Neural cell (in vitro differentiated cells): ENCODE measurements at regions not wholly inside any gene's neighbourhood (a gene's known extent, or its start where the extent isn't known, plus 50 kb on each side); places are given as distances from the start of the nearest gene placed in this dataset.

Source experiments
- H2AFZ ChIP-seq: fragments of 200-600, 300-800 bp; sonication (generic), shearing (Covaris generic); 2 replicates; pipeline ENCODE4 v1.6.0; 2014; ENCODE audit warnings: low read depth, mild to moderate bottlenecking, antibody characterized with exemption, low read length, moderate library complexity
- H3F3A ChIP-seq: fragments of 200-600 bp; shearing (Covaris generic); 2 replicates; pipeline ENCODE4 v1.6.1; 2016; ENCODE audit warnings: mild to moderate bottlenecking, moderate library complexity, mixed read lengths, antibody characterized with exemption, low read length; ENCODE audit not compliant: insufficient read depth, poor library complexity, severe bottlenecking
- H3K27ac ChIP-seq: fragments of 200-600, 300-800 bp; sonication (generic), shearing (Covaris generic); 2 replicates; pipeline ENCODE4 v1.5.1; 2014; ENCODE audit warnings: mild to moderate bottlenecking, low read length, moderate library complexity
- H3K27me3 ChIP-seq: fragments of 300-800, 200-600 bp; sonication (generic), shearing (Covaris generic); 2 replicates; pipeline ENCODE4 v1.6.0; 2014; ENCODE audit warnings: mild to moderate bottlenecking, low read depth, low read length, moderate library complexity; ENCODE audit not compliant: insufficient read depth
- H3K36me3 ChIP-seq: fragments of 300-800, 200-600 bp; sonication (generic), shearing (Covaris generic); 2 replicates; pipeline ENCODE4 v1.5.1; 2014; ENCODE audit warnings: mild to moderate bottlenecking, antibody characterized with exemption, low read length, moderate library complexity; ENCODE audit not compliant: insufficient read depth
- H3K4me2 ChIP-seq: fragments of 300-800, 200-600 bp; sonication (generic), shearing (Covaris generic); 2 replicates; pipeline ENCODE4 v1.6.0; 2014; ENCODE audit warnings: mild to moderate bottlenecking, low read length
- H3K4me3 ChIP-seq: fragments of 300-800, 200-600 bp; sonication (generic), shearing (Covaris generic); 2 replicates; pipeline ENCODE4 v1.5.1; 2014; ENCODE audit warnings: mild to moderate bottlenecking, low read length, moderate library complexity
- H3K79me2 ChIP-seq: fragments of 200-600 bp; shearing (Covaris generic); replicated peaks from 2 replicates; pipeline ENCODE4 v1.6.0; 2014; ENCODE audit warnings: mild to moderate bottlenecking, low read length, moderate library complexity; ENCODE audit not compliant: insufficient read depth
- H3K9ac ChIP-seq: fragments of 300-800, 200-600 bp; sonication (generic), shearing (Covaris generic); 2 replicates; pipeline ENCODE4 v1.6.1; 2016; ENCODE audit warnings: mild to moderate bottlenecking, low read length, mixed read lengths
- H3K9me2 ChIP-seq: fragments of 200-600 bp; shearing (Covaris generic); 2 replicates; pipeline ENCODE4 v1.6.1; 2016; ENCODE audit warnings: mild to moderate bottlenecking, low read length, mixed read lengths; ENCODE audit not compliant: insufficient read depth
- H3K9me3 ChIP-seq: fragments of 200-600, 300-800 bp; sonication (generic), shearing (Covaris generic); 2 replicates; pipeline ENCODE4 v1.6.1; 2016; ENCODE audit warnings: mild to moderate bottlenecking, mixed run types, low read length, moderate library complexity, mixed read lengths
- H4K20me1 ChIP-seq: fragments of 200-600 bp; shearing (Covaris generic); 2 replicates; pipeline ENCODE4 v1.6.1; 2016; ENCODE audit warnings: mild to moderate bottlenecking, mixed run types; ENCODE audit not compliant: insufficient read depth
- EP300 ChIP-seq: fragments of 450-650 bp; conservative IDR thresholded peaks from 2 replicates; pipeline ENCODE4 v1.6.1; 2014; ENCODE audit warnings: antibody characterized with exemption, mild to moderate bottlenecking, moderate library complexity; ENCODE audit not compliant: poor library complexity, severe bottlenecking
- EZH2 ChIP-seq: fragments of 200-600, 300-800 bp; shearing (Covaris generic), sonication (generic); IDR thresholded peaks from 2 replicates; pipeline ENCODE4 v1.6.1; 2014; ENCODE audit warnings: antibody characterized with exemption, low read length, borderline replicate concordance, mild to moderate bottlenecking; ENCODE audit not compliant: insufficient read depth, poor library complexity, severe bottlenecking
- MXI1 ChIP-seq: fragments of 450-650 bp; conservative IDR thresholded peaks from 2 replicates; pipeline ENCODE4 v1.6.1; 2014; ENCODE audit warnings: antibody characterized with exemption, mild to moderate bottlenecking; ENCODE audit not compliant: poor library complexity, severe bottlenecking
- POLR2AphosphoS5 ChIP-seq: IDR thresholded peaks from 2 replicates; pipeline ENCODE4 v1.6.1; 2012
- RAD21 ChIP-seq: fragments of 450-650 bp; conservative IDR thresholded peaks from 2 replicates; pipeline ENCODE4 v1.6.1; 2014; ENCODE audit warnings: antibody characterized with exemption, mild to moderate bottlenecking, moderate library complexity
- SMC3 ChIP-seq: fragments of 450-650 bp; conservative IDR thresholded peaks from 2 replicates; pipeline ENCODE4 v1.6.1; 2014; ENCODE audit warnings: antibody characterized with exemption, mild to moderate bottlenecking, moderate library complexity; ENCODE audit not compliant: poor library complexity
- TAF1 ChIP-seq: IDR thresholded peaks from 2 replicates; pipeline ENCODE4 v1.6.1; 2012; ENCODE audit warnings: low read depth
- TF ChIP-seq, protein P1 (sequence below): fragments of 450-650 bp; IDR thresholded peaks from 2 replicates; pipeline ENCODE4 v1.5.1; 2014; ENCODE audit warnings: antibody characterized with exemption, mild to moderate bottlenecking, moderate library complexity; ENCODE audit not compliant: poor library complexity, severe bottlenecking
- TF ChIP-seq, protein P2 (sequence below): IDR thresholded peaks from 2 replicates; pipeline ENCODE4 v1.6.1; 2012; ENCODE audit warnings: borderline replicate concordance

DNA sequence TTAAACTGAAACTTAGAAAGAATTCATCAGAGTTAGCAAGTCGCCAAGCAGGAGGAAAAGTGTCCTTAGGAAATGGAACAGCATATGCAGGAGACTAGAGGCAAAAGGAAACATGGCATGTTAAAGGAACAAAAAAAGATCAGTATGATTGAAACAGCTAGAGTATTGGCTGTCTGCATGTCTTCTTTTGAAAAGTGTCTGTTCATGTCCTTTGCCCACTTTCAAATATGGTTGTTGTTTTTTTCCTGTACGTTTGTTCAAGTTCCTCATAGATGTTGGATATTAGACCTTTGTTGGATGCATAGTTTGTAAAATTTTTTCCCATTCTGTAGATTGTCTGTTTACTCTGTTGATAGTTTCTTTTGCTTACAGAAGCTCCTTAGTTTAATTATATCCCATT is 161.6 kb downstream of the NR4A2 start:
- no peaks in the 10 kb centered on the region for H3K9me2 ChIP-seq
- no peaks in the 10 kb centered on the region for H3K9me3 ChIP-seq
- H3K79me2 ChIP-seq, result no peaks in the 10 kb centered on the region
- H3F3A ChIP-seq, result no peaks in the 10 kb centered on the region
- no peak overlapping the region for H3K27ac ChIP-seq
- H3K4me3 ChIP-seq, result no peak overlapping the region
- TF ChIP-seq MXI1, result no peak
- no peak for TF ChIP-seq RAD21
- TF ChIP-seq, protein P1, sequence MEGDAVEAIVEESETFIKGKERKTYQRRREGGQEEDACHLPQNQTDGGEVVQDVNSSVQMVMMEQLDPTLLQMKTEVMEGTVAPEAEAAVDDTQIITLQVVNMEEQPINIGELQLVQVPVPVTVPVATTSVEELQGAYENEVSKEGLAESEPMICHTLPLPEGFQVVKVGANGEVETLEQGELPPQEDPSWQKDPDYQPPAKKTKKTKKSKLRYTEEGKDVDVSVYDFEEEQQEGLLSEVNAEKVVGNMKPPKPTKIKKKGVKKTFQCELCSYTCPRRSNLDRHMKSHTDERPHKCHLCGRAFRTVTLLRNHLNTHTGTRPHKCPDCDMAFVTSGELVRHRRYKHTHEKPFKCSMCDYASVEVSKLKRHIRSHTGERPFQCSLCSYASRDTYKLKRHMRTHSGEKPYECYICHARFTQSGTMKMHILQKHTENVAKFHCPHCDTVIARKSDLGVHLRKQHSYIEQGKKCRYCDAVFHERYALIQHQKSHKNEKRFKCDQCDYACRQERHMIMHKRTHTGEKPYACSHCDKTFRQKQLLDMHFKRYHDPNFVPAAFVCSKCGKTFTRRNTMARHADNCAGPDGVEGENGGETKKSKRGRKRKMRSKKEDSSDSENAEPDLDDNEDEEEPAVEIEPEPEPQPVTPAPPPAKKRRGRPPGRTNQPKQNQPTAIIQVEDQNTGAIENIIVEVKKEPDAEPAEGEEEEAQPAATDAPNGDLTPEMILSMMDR, result no peak
- TF ChIP-seq POLR2AphosphoS5, result no peak
- TF ChIP-seq EZH2, result no peak
- no peak for TF ChIP-seq EP300
- TF ChIP-seq, protein P2, sequence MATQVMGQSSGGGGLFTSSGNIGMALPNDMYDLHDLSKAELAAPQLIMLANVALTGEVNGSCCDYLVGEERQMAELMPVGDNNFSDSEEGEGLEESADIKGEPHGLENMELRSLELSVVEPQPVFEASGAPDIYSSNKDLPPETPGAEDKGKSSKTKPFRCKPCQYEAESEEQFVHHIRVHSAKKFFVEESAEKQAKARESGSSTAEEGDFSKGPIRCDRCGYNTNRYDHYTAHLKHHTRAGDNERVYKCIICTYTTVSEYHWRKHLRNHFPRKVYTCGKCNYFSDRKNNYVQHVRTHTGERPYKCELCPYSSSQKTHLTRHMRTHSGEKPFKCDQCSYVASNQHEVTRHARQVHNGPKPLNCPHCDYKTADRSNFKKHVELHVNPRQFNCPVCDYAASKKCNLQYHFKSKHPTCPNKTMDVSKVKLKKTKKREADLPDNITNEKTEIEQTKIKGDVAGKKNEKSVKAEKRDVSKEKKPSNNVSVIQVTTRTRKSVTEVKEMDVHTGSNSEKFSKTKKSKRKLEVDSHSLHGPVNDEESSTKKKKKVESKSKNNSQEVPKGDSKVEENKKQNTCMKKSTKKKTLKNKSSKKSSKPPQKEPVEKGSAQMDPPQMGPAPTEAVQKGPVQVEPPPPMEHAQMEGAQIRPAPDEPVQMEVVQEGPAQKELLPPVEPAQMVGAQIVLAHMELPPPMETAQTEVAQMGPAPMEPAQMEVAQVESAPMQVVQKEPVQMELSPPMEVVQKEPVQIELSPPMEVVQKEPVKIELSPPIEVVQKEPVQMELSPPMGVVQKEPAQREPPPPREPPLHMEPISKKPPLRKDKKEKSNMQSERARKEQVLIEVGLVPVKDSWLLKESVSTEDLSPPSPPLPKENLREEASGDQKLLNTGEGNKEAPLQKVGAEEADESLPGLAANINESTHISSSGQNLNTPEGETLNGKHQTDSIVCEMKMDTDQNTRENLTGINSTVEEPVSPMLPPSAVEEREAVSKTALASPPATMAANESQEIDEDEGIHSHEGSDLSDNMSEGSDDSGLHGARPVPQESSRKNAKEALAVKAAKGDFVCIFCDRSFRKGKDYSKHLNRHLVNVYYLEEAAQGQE, result no peak
- no peaks in the 10 kb centered on the region for H3K27me3 ChIP-seq
- H3K9ac ChIP-seq, result no peak overlapping the region
- no peak overlapping the region for H2AFZ ChIP-seq
- H3K36me3 ChIP-seq, result no peaks in the 10 kb centered on the region
- H3K4me2 ChIP-seq, result no peak overlapping the region
- H4K20me1 ChIP-seq, result no peaks in the 10 kb centered on the region

DNA sequence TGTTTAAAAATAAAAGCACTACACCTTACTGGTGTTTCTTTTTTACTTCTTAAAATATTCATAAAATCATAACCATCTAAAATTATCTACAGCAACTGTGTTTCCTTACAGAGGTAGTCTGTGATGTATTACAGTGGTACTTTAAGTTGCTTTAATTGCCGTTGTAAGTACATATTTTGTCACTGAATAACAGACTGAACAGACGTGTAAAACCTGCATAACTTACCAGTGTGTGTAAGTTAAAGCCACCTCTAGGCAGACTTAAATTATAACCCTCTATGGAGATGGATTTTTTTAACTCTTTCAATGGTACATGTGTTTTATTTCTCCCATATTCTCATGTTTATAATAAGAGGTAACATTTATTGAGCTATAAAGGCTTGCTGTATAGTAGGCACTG is 166.8 kb downstream of the NR4A2 start:
- H3K9me2 ChIP-seq, result no peaks in the 10 kb centered on the region
- H3F3A ChIP-seq, result no peaks in the 10 kb centered on the region
- H2AFZ ChIP-seq, result no peak overlapping the region
- H3K9ac ChIP-seq, result no peak overlapping the region
- no peak overlapping the region for H3K27ac ChIP-seq
- no peaks in the 10 kb centered on the region for H3K9me3 ChIP-seq
- H3K36me3 ChIP-seq, result no peaks in the 10 kb centered on the region
- H3K27me3 ChIP-seq, result no peaks in the 10 kb centered on the region
- no peaks in the 10 kb centered on the region for H4K20me1 ChIP-seq
- TF ChIP-seq, protein P2, result no peak
- TF ChIP-seq POLR2AphosphoS5 (no peak), EZH2 (no peak), RAD21 (no peak), SMC3 (no peak), MXI1 (no peak), TAF1 (no peak), EP300 (no peak)
- TF ChIP-seq, protein P1, result no peak
- no peak overlapping the region for H3K4me3 ChIP-seq
- no peaks in the 10 kb centered on the region for H3K79me2 ChIP-seq
- no peak overlapping the region for H3K4me2 ChIP-seq
